HTR-8/SVneo (cell line): ENCODE measurements at regions not wholly inside any gene's neighbourhood (a gene's known extent, or its start where the extent isn't known, plus 50 kb on each side); places are given as distances from the start of the nearest gene placed in this dataset.

Source experiments
- DNase-seq: peaks from one replicate; pipeline ENCODE4 v3.0.0; 2011; ENCODE audit warnings: low spot score, mixed read lengths; ENCODE audit not compliant: insufficient read length
- FAIRE-seq: peaks from 2 replicates; lab custom pipeline; 2011; peaks lifted over from hg19 to GRCh38; lab: Jason Lieb, UNC

- DNase-seq (no peak), FAIRE-seq (no peak)
Observed at GRCh38 chr6:140985679-140986275, 1146.9 kb upstream of the GJE1 start.

GRCh38 chr6:140980265-140980887 is 1152.3 kb upstream of the GJE1 start:
- DNase-seq = no peak
- no peak for FAIRE-seq

- DNase-seq = no peak
- peak; percentile 51 for FAIRE-seq
Observed at GRCh38 chr6:140979642-140980091, 1153.1 kb upstream of the GJE1 start.

- DNase-seq = no peak
- no peak for FAIRE-seq
Observed at GRCh38 chr6:140977403-140977802, 1155.3 kb upstream of the GJE1 start.

- no peak for DNase-seq
- FAIRE-seq = no peak
Observed at GRCh38 chr6:140976806-140977205, 1155.9 kb upstream of the GJE1 start.

GRCh38 chr6:140970485-140970884 is 1162.2 kb upstream of the GJE1 start:
- no peak for FAIRE-seq
- DNase-seq = no peak

GRCh38 chr6:140968062-140968461 is 1164.7 kb upstream of the GJE1 start:
- no peak for FAIRE-seq

GRCh38 chr6:140966676-140967075 is 1166.0 kb upstream of the GJE1 start:
- DNase-seq = no peak
- no peak for FAIRE-seq

More at GRCh38 chr6:140968062-140968461, 1164.7 kb upstream of the GJE1 start:
- no peak for DNase-seq

- DNase-seq (no peak), FAIRE-seq (no peak)
Observed at GRCh38 chr6:140960566-140960965, 1172.2 kb upstream of the GJE1 start.

GRCh38 chr6:140957386-140957785 is 1175.3 kb upstream of the GJE1 start:
- no peak for DNase-seq
- FAIRE-seq = peak; percentile 4

- FAIRE-seq (no peak), DNase-seq (no peak)
Observed at GRCh38 chr6:140956571-140957369, 1176.0 kb upstream of the GJE1 start.

- DNase-seq (no peak), FAIRE-seq (no peak)
Observed at GRCh38 chr6:140940251-140940925, 1192.3 kb upstream of the GJE1 start.

- no peak for FAIRE-seq
- DNase-seq = no peak
Observed at GRCh38 chr6:140932909-140933308, 1199.8 kb upstream of the GJE1 start.

GRCh38 chr6:140931581-140931980 is 1201.1 kb upstream of the GJE1 start:
- DNase-seq (no peak), FAIRE-seq (no peak)

- no peak for DNase-seq
- no peak for FAIRE-seq
Observed at GRCh38 chr6:140929121-140929520, 1203.6 kb upstream of the GJE1 start.

GRCh38 chr6:140923048-140923447 is 1209.7 kb upstream of the GJE1 start:
- no peak for FAIRE-seq

GRCh38 chr6:140921366-140922226 is 1211.1 kb upstream of the GJE1 start:
- FAIRE-seq = no peak
- DNase-seq = peak; percentile 51

More at GRCh38 chr6:140923048-140923447, 1209.7 kb upstream of the GJE1 start:
- DNase-seq = no peak

GRCh38 chr6:140917911-140918310 is 1214.8 kb upstream of the GJE1 start:
- FAIRE-seq (no peak), DNase-seq (no peak)

- no peak for DNase-seq
- no peak for FAIRE-seq
Observed at GRCh38 chr6:140915551-140915950, 1217.2 kb upstream of the GJE1 start.

GRCh38 chr6:140915103-140915502 is 1217.6 kb upstream of the GJE1 start:
- no peak for DNase-seq
- FAIRE-seq = no peak
